Hepatocyte (in vitro differentiated cells): ENCODE measurements at regions not wholly inside any gene's neighbourhood (a gene's known extent, or its start where the extent isn't known, plus 50 kb on each side); places are given as distances from the start of the nearest gene placed in this dataset.

Experiments
- DNase-seq: peaks from one replicate; pipeline ENCODE4 v3.0.0-alpha.2; 2016; ENCODE audit warnings: low spot score
- H2AFZ ChIP-seq: fragments of 200-600 bp; sonication (generic); 2 replicates; pipeline ENCODE4 v1.6.0; 2016; ENCODE audit warnings: antibody characterized with exemption, mild to moderate bottlenecking
- H3K27ac ChIP-seq: fragments of 200-600 bp; sonication (generic); 2 replicates; pipeline ENCODE4 v1.5.1; 2016; ENCODE audit warnings: mild to moderate bottlenecking
- H3K27me3 ChIP-seq: fragments of 200-600 bp; sonication (generic); 2 replicates; pipeline ENCODE4 v1.6.1; 2016
- H3K36me3 ChIP-seq: fragments of 200-600 bp; sonication (generic); replicated peaks from 2 replicates; pipeline ENCODE4 v1.5.1; 2016; ENCODE audit warnings: low read depth; ENCODE audit not compliant: insufficient read depth
- H3K4me1 ChIP-seq: fragments of 200-600 bp; sonication (generic); 2 replicates; pipeline ENCODE4 v1.5.1; 2016; ENCODE audit warnings: mild to moderate bottlenecking, moderate library complexity; ENCODE audit not compliant: insufficient read depth
- H3K4me2 ChIP-seq: fragments of 200-600 bp; sonication (generic); 2 replicates; pipeline ENCODE4 v1.6.0; 2016
- H3K4me3 ChIP-seq: fragments of 200-600 bp; sonication (generic); 2 replicates; pipeline ENCODE4 v1.5.1; 2016; ENCODE audit warnings: mild to moderate bottlenecking
- H3K79me2 ChIP-seq: fragments of 200-600 bp; sonication (generic); 2 replicates; pipeline ENCODE4 v1.6.0; 2017; ENCODE audit warnings: mild to moderate bottlenecking
- H3K9me2 ChIP-seq: fragments of 200-600 bp; sonication (generic); replicated peaks from 2 replicates; pipeline ENCODE4 v1.6.0; 2017; ENCODE audit warnings: mild to moderate bottlenecking; ENCODE audit not compliant: insufficient read depth
- H3K9me3 ChIP-seq: fragments of 200-600 bp; sonication (generic); 2 replicates; pipeline ENCODE4 v1.5.1; 2016; ENCODE audit warnings: low read depth, mild to moderate bottlenecking
- H4K20me1 ChIP-seq: fragments of 200-600 bp; sonication (generic); 2 replicates; pipeline ENCODE4 v1.6.0; 2016; ENCODE audit warnings: mild to moderate bottlenecking; ENCODE audit not compliant: insufficient read depth, poor library complexity, severe bottlenecking
- EZH2 ChIP-seq: fragments of 200-600 bp; sonication (generic); IDR thresholded peaks from 2 replicates; pipeline ENCODE4 v1.6.1; 2016; ENCODE audit warnings: antibody characterized with exemption, mild to moderate bottlenecking, borderline replicate concordance
- EZH2phosphoT487 ChIP-seq: fragments of 200-600 bp; sonication (generic); IDR thresholded peaks from one replicate; pipeline ENCODE4 v1.6.1; 2018; ENCODE audit warnings: antibody characterized with exemption, mild to moderate bottlenecking, low read depth, moderate library complexity; ENCODE audit not compliant: unreplicated experiment, severe bottlenecking
- WGBS: methylation state at CpG from one replicate; pipeline ENCODE4 v1.1.6; 2016; ENCODE audit warnings: low lambda C conversion rate; ENCODE audit errors: missing lambda C conversion rate; 5-methylcytosine and 5-hydroxymethylcytosine counted together
- TF ChIP-seq, protein P1 (sequence below): fragments of 200-600 bp; sonication (generic); IDR thresholded peaks from 2 replicates; pipeline ENCODE4 v1.5.1; 2016; ENCODE audit warnings: antibody characterized with exemption, mild to moderate bottlenecking; ENCODE audit not compliant: poor library complexity

DNA sequence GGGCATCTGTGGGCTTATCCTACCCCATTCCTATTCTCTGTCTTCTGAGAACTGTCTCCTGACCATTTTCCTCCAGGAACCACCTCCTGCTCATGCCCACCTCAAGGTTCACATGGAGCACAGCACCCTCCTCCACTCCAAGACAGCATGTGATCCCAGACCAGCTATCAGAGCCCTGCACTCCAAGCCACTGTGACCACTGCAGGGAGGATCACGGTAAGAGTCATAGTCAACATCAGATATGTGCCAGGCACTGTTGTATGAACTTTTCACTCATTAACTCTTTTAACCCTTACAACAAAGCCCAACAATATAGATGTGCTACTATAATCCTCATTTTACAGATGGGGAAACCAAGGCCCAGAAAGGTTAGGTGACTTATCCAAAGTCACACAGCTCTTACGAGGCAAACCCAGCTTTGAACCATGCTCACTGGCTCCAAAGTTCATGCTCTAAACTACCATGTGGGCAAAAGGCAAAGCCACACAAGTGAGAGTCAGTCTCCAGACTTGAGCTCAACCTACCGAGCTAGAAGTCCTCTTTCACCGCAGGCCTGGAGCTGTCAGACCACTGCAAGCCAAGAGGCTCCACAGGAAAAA lies 115.1 kb upstream of the IQSEC1 start:
- no peaks in the 10 kb centered on the region for H3K9me2 ChIP-seq
- no peak overlapping the region for H3K4me3 ChIP-seq
- no peaks in the 10 kb centered on the region for H3K79me2 ChIP-seq
- WGBS, result 96% methylated on average over 4 of the region's 4 CpGs
- no peak overlapping the region for H3K27ac ChIP-seq
- TF ChIP-seq, protein P1, sequence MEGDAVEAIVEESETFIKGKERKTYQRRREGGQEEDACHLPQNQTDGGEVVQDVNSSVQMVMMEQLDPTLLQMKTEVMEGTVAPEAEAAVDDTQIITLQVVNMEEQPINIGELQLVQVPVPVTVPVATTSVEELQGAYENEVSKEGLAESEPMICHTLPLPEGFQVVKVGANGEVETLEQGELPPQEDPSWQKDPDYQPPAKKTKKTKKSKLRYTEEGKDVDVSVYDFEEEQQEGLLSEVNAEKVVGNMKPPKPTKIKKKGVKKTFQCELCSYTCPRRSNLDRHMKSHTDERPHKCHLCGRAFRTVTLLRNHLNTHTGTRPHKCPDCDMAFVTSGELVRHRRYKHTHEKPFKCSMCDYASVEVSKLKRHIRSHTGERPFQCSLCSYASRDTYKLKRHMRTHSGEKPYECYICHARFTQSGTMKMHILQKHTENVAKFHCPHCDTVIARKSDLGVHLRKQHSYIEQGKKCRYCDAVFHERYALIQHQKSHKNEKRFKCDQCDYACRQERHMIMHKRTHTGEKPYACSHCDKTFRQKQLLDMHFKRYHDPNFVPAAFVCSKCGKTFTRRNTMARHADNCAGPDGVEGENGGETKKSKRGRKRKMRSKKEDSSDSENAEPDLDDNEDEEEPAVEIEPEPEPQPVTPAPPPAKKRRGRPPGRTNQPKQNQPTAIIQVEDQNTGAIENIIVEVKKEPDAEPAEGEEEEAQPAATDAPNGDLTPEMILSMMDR, result no peak
- TF ChIP-seq EZH2phosphoT487 (no peak), EZH2 (no peak)
- no peak overlapping the region for H2AFZ ChIP-seq
- no peaks in the 10 kb centered on the region for H3K27me3 ChIP-seq
- no peak overlapping the region for H3K4me2 ChIP-seq
- no peaks in the 10 kb centered on the region for H3K36me3 ChIP-seq
- peaks cover 2% of the 10 kb centered on the region for H3K4me1 ChIP-seq
- no peak for DNase-seq
- no peaks in the 10 kb centered on the region for H4K20me1 ChIP-seq
- no peaks in the 10 kb centered on the region for H3K9me3 ChIP-seq

DNA sequence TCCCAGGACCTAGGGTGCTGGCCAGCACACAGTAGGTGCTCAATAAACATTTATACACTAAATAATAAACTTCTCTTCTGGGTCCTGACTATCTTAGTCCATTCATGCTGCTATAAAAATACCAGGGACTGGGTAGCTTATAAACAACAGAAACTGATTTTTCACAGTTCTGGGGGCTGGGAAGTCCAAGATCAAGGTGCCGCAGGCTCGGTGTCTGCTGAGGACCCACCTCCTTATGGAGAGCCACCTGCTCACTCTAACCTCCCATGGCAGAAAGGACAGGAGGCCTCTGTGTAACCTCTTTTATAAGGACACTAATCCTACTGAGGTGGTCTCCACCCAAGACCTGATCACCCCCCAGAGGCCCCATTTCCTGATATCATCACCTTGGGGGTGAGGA lies 114.4 kb upstream of the IQSEC1 start:
- Histone ChIP-seq H2AFZ (no peak overlapping the region), H3K36me3 (no peaks in the 10 kb centered on the region), H3K4me3 (no peak overlapping the region), H3K4me1 (peaks cover 2% of the 10 kb centered on the region), H3K27me3 (no peaks in the 10 kb centered on the region), H3K9me3 (no peaks in the 10 kb centered on the region), H3K27ac (no peak overlapping the region), H3K9me2 (no peaks in the 10 kb centered on the region), H3K4me2 (no peak overlapping the region), H3K79me2 (no peaks in the 10 kb centered on the region), H4K20me1 (no peaks in the 10 kb centered on the region)
- TF ChIP-seq EZH2 (no peak), EZH2phosphoT487 (no peak)
- TF ChIP-seq, protein P1, result no peak
- no peak for DNase-seq
- 96% methylated on average over 2 of the region's 2 CpGs for WGBS

DNA sequence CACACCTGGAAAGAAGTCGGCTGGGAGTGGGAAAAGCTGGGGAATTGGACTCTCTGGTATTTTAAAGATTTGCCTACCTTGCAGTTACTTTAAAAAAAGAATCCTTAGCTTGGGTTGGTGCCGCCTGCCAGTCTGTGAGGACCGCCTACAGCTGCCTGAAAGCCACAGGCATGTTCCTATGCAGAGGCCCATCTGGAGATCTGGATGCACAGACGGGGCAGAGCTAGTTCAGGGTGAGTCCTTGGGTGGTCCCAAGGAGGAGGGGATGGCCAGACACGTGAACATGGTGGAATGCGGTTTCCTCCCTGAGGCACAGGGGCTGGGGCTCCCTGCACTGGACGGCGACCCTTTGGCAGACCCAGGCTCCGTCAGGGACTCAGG lies 113.2 kb upstream of the IQSEC1 start:
- Histone ChIP-seq H2AFZ (no peak overlapping the region), H3K4me1 (peaks cover 2% of the 10 kb centered on the region), H3K79me2 (no peaks in the 10 kb centered on the region), H3K4me3 (no peak overlapping the region), H3K9me3 (no peaks in the 10 kb centered on the region), H3K27ac (no peak overlapping the region), H3K36me3 (no peaks in the 10 kb centered on the region), H3K4me2 (no peak overlapping the region), H4K20me1 (no peaks in the 10 kb centered on the region), H3K9me2 (no peaks in the 10 kb centered on the region), H3K27me3 (no peaks in the 10 kb centered on the region)
- no peak for DNase-seq
- no peak for TF ChIP-seq EZH2phosphoT487
- TF ChIP-seq, protein P1, result no peak
- TF ChIP-seq EZH2, result no peak
- 64% methylated on average over 9 of the region's 9 CpGs for WGBS
